Endodermal cell (in vitro differentiated cells): ENCODE measurements at regions not wholly inside any gene's neighbourhood (a gene's known extent, or its start where the extent isn't known, plus 50 kb on each side); places are given as distances from the start of the nearest gene placed in this dataset.

Experiments
- DNase-seq: peaks from one replicate; pipeline ENCODE4 v3.0.0-alpha.2; 2017
- H3K27ac ChIP-seq: 2 replicates; pipeline ENCODE4 v1.5.1; 2013; ENCODE audit warnings: mild to moderate bottlenecking, low read depth, low read length, moderate library complexity
- H3K27me3 ChIP-seq: 2 replicates; pipeline ENCODE4 v1.6.1; 2013; ENCODE audit warnings: mild to moderate bottlenecking, low read length, moderate library complexity; ENCODE audit not compliant: insufficient read depth, control insufficient read depth, poor library complexity, severe bottlenecking
- H3K36me3 ChIP-seq: 2 replicates; pipeline ENCODE4 v1.7.0; 2013; ENCODE audit warnings: mild to moderate bottlenecking, low read length, moderate library complexity; ENCODE audit not compliant: control insufficient read depth, insufficient read depth
- H3K4me1 ChIP-seq: one replicate; pipeline ENCODE4 v1.7.0; 2013; ENCODE audit warnings: low read length; ENCODE audit not compliant: control insufficient read depth, insufficient read depth
- H3K4me3 ChIP-seq: 2 replicates; pipeline ENCODE4 v1.5.1; 2013; ENCODE audit warnings: mild to moderate bottlenecking, low read length, moderate library complexity
- H3K9ac ChIP-seq: 2 replicates; pipeline ENCODE4 v1.6.1; 2013; ENCODE audit warnings: mild to moderate bottlenecking, low read length, moderate library complexity; ENCODE audit not compliant: poor library complexity, severe bottlenecking; ENCODE audit errors: extremely low read depth
- H3K9me3 ChIP-seq: 2 replicates; pipeline ENCODE4 v1.6.1; 2013; ENCODE audit warnings: mild to moderate bottlenecking, low read length, moderate library complexity; ENCODE audit not compliant: control insufficient read depth
- H3K27ac Mint-ChIP-seq: 2 replicates; pipeline ENCODE4 v1.8.0; 2020; ENCODE audit warnings: mixed read lengths
- H3K27me3 Mint-ChIP-seq: 2 replicates; pipeline ENCODE4 v1.8.0; 2021; ENCODE audit warnings: mild to moderate bottlenecking, mixed read lengths; ENCODE audit not compliant: insufficient read depth
- H3K36me3 Mint-ChIP-seq: 2 replicates; pipeline ENCODE4 v1.8.0; 2020; ENCODE audit warnings: low read depth, mixed read lengths
- H3K4me1 Mint-ChIP-seq: 2 replicates; pipeline ENCODE4 v1.8.0; 2020; ENCODE audit warnings: mixed read lengths
- H3K4me3 Mint-ChIP-seq: 2 replicates; pipeline ENCODE4 v1.8.0; 2020; ENCODE audit warnings: mild to moderate bottlenecking, moderate library complexity, mixed read lengths
- H3K9me3 Mint-ChIP-seq: 2 replicates; pipeline ENCODE4 v1.8.0; 2020; ENCODE audit warnings: mild to moderate bottlenecking, mixed read lengths
- WGBS, 2 experiments: methylation state at CpG; one replicate each; pipeline versions ENCODE4 v1.1.5 to v1.1.7; 2013; ENCODE audit warnings: missing lambda C conversion rate in 2 of 2, mixed read lengths in 1 of 2; ENCODE audit not compliant: insufficient coverage in 1 of 2, insufficient read length in 1 of 2; 5-methylcytosine and 5-hydroxymethylcytosine counted together
- TF ChIP-seq, protein P1 (sequence below): fragments of 200-600 bp; sonication (generic); conservative IDR thresholded peaks from 2 replicates; pipeline ENCODE4 v1.5.0; 2021; ENCODE audit warnings: antibody characterized with exemption, mild to moderate bottlenecking

DNA sequence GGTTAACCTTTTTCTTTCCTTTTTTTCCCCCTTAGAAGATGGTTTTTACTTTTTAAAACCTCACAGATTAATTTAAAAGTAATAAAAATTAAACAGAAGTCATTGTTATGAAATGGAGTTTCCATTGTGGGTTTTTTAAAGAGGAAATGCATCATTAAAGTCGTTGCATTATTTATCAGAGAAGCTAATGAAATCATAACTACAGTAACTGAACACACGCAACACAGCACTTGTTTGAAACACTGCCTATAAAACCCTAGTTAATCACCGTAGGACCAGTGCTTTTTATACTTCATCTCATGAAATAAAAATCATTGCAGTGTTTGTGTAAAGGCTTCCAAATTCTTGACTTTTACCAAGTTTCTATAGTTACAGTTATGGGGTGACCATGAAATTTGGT lies 82.4 kb upstream of the NTRK2 start:
- H3K4me3 ChIP-seq, result no peak overlapping the region
- no peak overlapping the region for H3K9ac ChIP-seq

DNA sequence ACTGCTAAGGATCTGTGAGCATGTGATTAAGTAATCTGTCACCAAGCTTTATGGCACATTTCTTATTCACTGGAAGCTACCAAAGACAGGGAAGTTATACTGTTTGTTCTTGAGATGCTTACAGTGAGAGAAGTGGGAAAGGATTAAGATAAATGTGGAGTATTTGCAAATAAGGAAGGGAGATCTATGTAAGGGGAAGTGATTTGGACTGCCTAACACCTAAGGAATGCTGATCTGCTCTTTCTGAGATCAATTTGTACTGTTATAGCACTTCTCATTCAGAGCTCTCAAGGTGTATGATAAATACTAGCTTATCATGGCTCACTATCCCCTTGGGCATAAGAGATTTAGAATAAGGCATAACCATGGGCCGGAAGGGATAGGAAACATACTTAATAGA lies 80.0 kb upstream of the NTRK2 start:
- no peak overlapping the region for H3K4me3 ChIP-seq
- H3K4me1 ChIP-seq, result no peaks in the 10 kb centered on the region
- H3K4me3 Mint-ChIP-seq, result no peak overlapping the region
- 100% methylated on average over 1 of the region's 1 CpG for WGBS, 2 experiments
- no peak overlapping the region for H3K9ac ChIP-seq
- H3K36me3 ChIP-seq, result no peaks in the 10 kb centered on the region
- TF ChIP-seq, protein P1, sequence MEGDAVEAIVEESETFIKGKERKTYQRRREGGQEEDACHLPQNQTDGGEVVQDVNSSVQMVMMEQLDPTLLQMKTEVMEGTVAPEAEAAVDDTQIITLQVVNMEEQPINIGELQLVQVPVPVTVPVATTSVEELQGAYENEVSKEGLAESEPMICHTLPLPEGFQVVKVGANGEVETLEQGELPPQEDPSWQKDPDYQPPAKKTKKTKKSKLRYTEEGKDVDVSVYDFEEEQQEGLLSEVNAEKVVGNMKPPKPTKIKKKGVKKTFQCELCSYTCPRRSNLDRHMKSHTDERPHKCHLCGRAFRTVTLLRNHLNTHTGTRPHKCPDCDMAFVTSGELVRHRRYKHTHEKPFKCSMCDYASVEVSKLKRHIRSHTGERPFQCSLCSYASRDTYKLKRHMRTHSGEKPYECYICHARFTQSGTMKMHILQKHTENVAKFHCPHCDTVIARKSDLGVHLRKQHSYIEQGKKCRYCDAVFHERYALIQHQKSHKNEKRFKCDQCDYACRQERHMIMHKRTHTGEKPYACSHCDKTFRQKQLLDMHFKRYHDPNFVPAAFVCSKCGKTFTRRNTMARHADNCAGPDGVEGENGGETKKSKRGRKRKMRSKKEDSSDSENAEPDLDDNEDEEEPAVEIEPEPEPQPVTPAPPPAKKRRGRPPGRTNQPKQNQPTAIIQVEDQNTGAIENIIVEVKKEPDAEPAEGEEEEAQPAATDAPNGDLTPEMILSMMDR, result no peak
- DNase-seq, result no peak
- peaks cover 32% of the 10 kb centered on the region for H3K27me3 Mint-ChIP-seq
- H3K9me3 Mint-ChIP-seq, result no peaks in the 10 kb centered on the region
- H3K27ac Mint-ChIP-seq, result no peak overlapping the region
- no peaks in the 10 kb centered on the region for H3K36me3 Mint-ChIP-seq
- H3K27ac ChIP-seq, result no peak overlapping the region
- H3K4me1 Mint-ChIP-seq, result peaks cover 4% of the 10 kb centered on the region
- H3K9me3 ChIP-seq, result no peaks in the 10 kb centered on the region
- peaks cover 60% of the 10 kb centered on the region for H3K27me3 ChIP-seq

More for the DNA sequence above, 82.4 kb upstream of the NTRK2 start:
- H3K4me3 Mint-ChIP-seq, result no peak overlapping the region
- TF ChIP-seq, protein P1, result no peak
- H3K27ac Mint-ChIP-seq, result no peak overlapping the region
- Histone ChIP-seq H3K27me3 (peaks cover 50% of the 10 kb centered on the region), H3K27ac (no peak overlapping the region), H3K9me3 (no peaks in the 10 kb centered on the region), H3K4me1 (no peaks in the 10 kb centered on the region), H3K36me3 (no peaks in the 10 kb centered on the region)
- peaks cover 10% of the 10 kb centered on the region for H3K4me1 Mint-ChIP-seq
- H3K9me3 Mint-ChIP-seq, result no peaks in the 10 kb centered on the region
- 88% methylated on average over 3 of the region's 3 CpGs; no CpG with 5 or more reads in 1 of the 2 experiments for WGBS, 2 experiments
- no peaks in the 10 kb centered on the region for H3K36me3 Mint-ChIP-seq
- DNase-seq, result no peak
- peaks cover 30% of the 10 kb centered on the region for H3K27me3 Mint-ChIP-seq

DNA sequence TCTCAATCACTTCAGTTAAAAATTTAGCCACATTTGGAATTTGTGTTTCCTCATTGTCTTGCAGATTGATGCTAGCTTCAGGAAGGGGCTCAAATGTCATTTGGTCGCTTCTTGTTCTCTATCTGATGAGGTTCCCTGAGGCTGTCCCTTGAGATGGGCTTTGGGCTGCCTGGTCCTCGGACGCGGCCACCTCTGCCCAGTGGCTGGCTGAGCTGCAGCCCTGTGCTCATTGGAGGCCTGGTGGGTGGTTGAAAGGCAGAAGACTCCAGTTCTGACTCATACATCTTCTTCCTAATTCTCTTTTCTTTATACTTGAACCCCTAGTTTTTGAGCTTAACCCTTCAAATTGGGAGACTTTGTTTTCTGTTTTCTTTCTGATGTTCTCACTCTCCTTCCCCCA lies 78.8 kb upstream of the NTRK2 start:
- Mint-ChIP-seq H3K27me3 (peaks cover 28% of the 10 kb centered on the region), H3K36me3 (no peaks in the 10 kb centered on the region), H3K4me1 (peaks cover 4% of the 10 kb centered on the region), H3K27ac (no peak overlapping the region), H3K9me3 (no peaks in the 10 kb centered on the region), H3K4me3 (no peak overlapping the region)
- 92% methylated on average over 4 of the region's 4 CpGs; no CpG with 5 or more reads in 1 of the 2 experiments for WGBS, 2 experiments
- Histone ChIP-seq H3K36me3 (no peaks in the 10 kb centered on the region), H3K27ac (no peak overlapping the region), H3K4me3 (no peak overlapping the region), H3K9ac (no peak overlapping the region), H3K4me1 (no peaks in the 10 kb centered on the region), H3K9me3 (no peaks in the 10 kb centered on the region), H3K27me3 (peaks cover 60% of the 10 kb centered on the region)
- no peak for DNase-seq
- TF ChIP-seq, protein P1, result no peak
